ENCODE measurements at regions not wholly inside any gene's neighbourhood (a gene's known extent, or its start where the extent isn't known, plus 50 kb on each side); places are given as distances from the start of the nearest gene placed in this dataset.

- no peak for DNase-seq
Observed at GRCh38 chr15:95968856-95969255, 361.6 kb upstream of the NR2F2 start.

- no peak for DNase-seq
Observed at GRCh38 chr15:95970326-95970725, 360.2 kb upstream of the NR2F2 start.

GRCh38 chr15:95972041-95972553 is 358.4 kb upstream of the NR2F2 start:
- no peak for DNase-seq

- DNase-seq, result no peak
Observed at GRCh38 chr15:95972812-95973211, 357.7 kb upstream of the NR2F2 start.

- DNase-seq, result no peak
Observed at GRCh38 chr15:95973566-95974256, 356.8 kb upstream of the NR2F2 start.

- DNase-seq, result no peak
Observed at GRCh38 chr15:95975212-95975611, 355.3 kb upstream of the NR2F2 start.

GRCh38 chr15:95979286-95979685 is 351.2 kb upstream of the NR2F2 start:
- no peak for DNase-seq

GRCh38 chr15:95981209-95981608 is 349.3 kb upstream of the NR2F2 start:
- no peak for DNase-seq

GRCh38 chr15:95987299-95987698 is 343.2 kb upstream of the NR2F2 start:
- no peak for DNase-seq

GRCh38 chr15:95987886-95988573 is 342.5 kb upstream of the NR2F2 start:
- no peak for DNase-seq

GRCh38 chr15:95988574-95988887 is 342.0 kb upstream of the NR2F2 start:
- DNase-seq, result no peak

GRCh38 chr15:95989392-95989791 is 341.1 kb upstream of the NR2F2 start:
- DNase-seq, result no peak

- no peak for DNase-seq
Observed at GRCh38 chr15:95990833-95991232, 339.7 kb upstream of the NR2F2 start.

- no peak for DNase-seq
Observed at GRCh38 chr15:95994418-95994817, 336.1 kb upstream of the NR2F2 start.

GRCh38 chr15:95995375-95996168 is 334.9 kb upstream of the NR2F2 start:
- DNase-seq, result no peak

- no peak for DNase-seq
Observed at GRCh38 chr15:95996494-95996893, 334.0 kb upstream of the NR2F2 start.

- no peak for DNase-seq
Observed at GRCh38 chr15:95998935-95999334, 331.6 kb upstream of the NR2F2 start.

- DNase-seq, result no peak
Observed at GRCh38 chr15:96002890-96003859, 327.3 kb upstream of the NR2F2 start.

- no peak for DNase-seq
Observed at GRCh38 chr15:96005906-96006305, 324.6 kb upstream of the NR2F2 start.

- DNase-seq, result no peak
Observed at GRCh38 chr15:96011136-96011535, 319.4 kb upstream of the NR2F2 start.

GRCh38 chr15:96014939-96015338 is 315.6 kb upstream of the NR2F2 start:
- DNase-seq, result no peak

- no peak for DNase-seq
Observed at GRCh38 chr15:96019114-96019513, 311.4 kb upstream of the NR2F2 start.

- DNase-seq, result no peak
Observed at GRCh38 chr15:96020133-96020532, 310.4 kb upstream of the NR2F2 start.
